Renal pelvis (tissue), 1 donor: ENCODE measurements at regions not wholly inside any gene's neighbourhood (a gene's known extent, or its start where the extent isn't known, plus 50 kb on each side); places are given as distances from the start of the nearest gene placed in this dataset.

Experiments used
- DNase-seq: peaks from one replicate; pipeline ENCODE4 v3.0.0-alpha.2; 2013

GRCh38 chr13:74871369-74872070, 610.4 kb downstream of the TBC1D4 start:
- DNase-seq, result peak; percentile 68

GRCh38 chr13:74870865-74871264, 611.1 kb downstream of the TBC1D4 start:
- no peak for DNase-seq

- DNase-seq, result no peak
Measured at GRCh38 chr13:74869846-74870245, 612.1 kb downstream of the TBC1D4 start.

GRCh38 chr13:74868049-74868448, 613.9 kb downstream of the TBC1D4 start:
- no peak for DNase-seq

GRCh38 chr13:74867460-74867859, 614.5 kb downstream of the TBC1D4 start:
- no peak for DNase-seq

GRCh38 chr13:74866101-74866500, 615.9 kb downstream of the TBC1D4 start:
- DNase-seq, result no peak

GRCh38 chr13:74865656-74866055, 616.3 kb downstream of the TBC1D4 start:
- no peak for DNase-seq

- DNase-seq, result no peak
Measured at GRCh38 chr13:74860789-74861188, 621.2 kb downstream of the TBC1D4 start.

GRCh38 chr13:74850893-74851292, 631.1 kb downstream of the TBC1D4 start:
- DNase-seq, result no peak

GRCh38 chr13:74847966-74848365, 634.0 kb downstream of the TBC1D4 start:
- DNase-seq, result no peak

- DNase-seq, result no peak
Measured at GRCh38 chr13:74845806-74846205, 636.2 kb downstream of the TBC1D4 start.

GRCh38 chr13:74841651-74842050, 640.3 kb downstream of the TBC1D4 start:
- DNase-seq, result no peak

GRCh38 chr13:74841123-74841522, 640.8 kb downstream of the TBC1D4 start:
- DNase-seq, result no peak

GRCh38 chr13:74839656-74840055, 642.3 kb downstream of the TBC1D4 start:
- DNase-seq, result no peak

GRCh38 chr13:74838096-74838495, 643.9 kb downstream of the TBC1D4 start:
- DNase-seq, result no peak

- DNase-seq, result no peak
Measured at GRCh38 chr13:74836628-74837027, 645.3 kb downstream of the TBC1D4 start.

- no peak for DNase-seq
Measured at GRCh38 chr13:74835579-74835978, 646.4 kb downstream of the TBC1D4 start.

GRCh38 chr13:74825938-74826246, 656.1 kb downstream of the TBC1D4 start:
- DNase-seq, result no peak

- peak; percentile 30 for DNase-seq
Measured at GRCh38 chr13:74825152-74825937, 656.6 kb downstream of the TBC1D4 start.

- DNase-seq, result no peak
Measured at GRCh38 chr13:74820809-74821208, 661.2 kb downstream of the TBC1D4 start.

GRCh38 chr13:74819549-74819948, 662.4 kb downstream of the TBC1D4 start:
- no peak for DNase-seq

GRCh38 chr13:74816737-74817136, 665.2 kb downstream of the TBC1D4 start:
- DNase-seq, result no peak

GRCh38 chr13:74796157-74796556, 662.0 kb upstream of the KLF12 start:
- no peak for DNase-seq

- DNase-seq, result no peak
Measured at GRCh38 chr13:74795526-74795925, 661.3 kb upstream of the KLF12 start.
